WTC11 (cell line): ENCODE measurements at regions not wholly inside any gene's neighbourhood (a gene's known extent, or its start where the extent isn't known, plus 50 kb on each side); places are given as distances from the start of the nearest gene placed in this dataset.

Source experiments
- ATAC-seq: fragments of 200-7000 bp; cut with Tn5 transposase; 2 replicates; pipeline ENCODE4 v1.10.0; 2021; ENCODE audit warnings: mild to moderate bottlenecking, moderate library complexity
- CTCF ChIA-PET: fragments of 300-600 bp; sonication (Branson Sonifier 250); formaldehyde crosslinking; loops from one replicate; lab custom pipeline; 2021; ENCODE audit warnings: antibody characterized with exemption; lab: Charles Lee
- POLR2A ChIA-PET: fragments of 350-600 bp; sonication (Branson Sonifier 250); formaldehyde crosslinking; loops from one replicate; lab custom pipeline; 2021; ENCODE audit warnings: antibody characterized with exemption; lab: Charles Lee
- DNase-seq: peaks from one replicate; pipeline ENCODE4 v3.0.0; 2021; ENCODE audit warnings: low spot score
- H3K27ac Mint-ChIP-seq: 2 replicates; pipeline ENCODE4 v1.8.0; 2021; ENCODE audit warnings: mixed read lengths
- H3K27me3 Mint-ChIP-seq: 2 replicates; pipeline ENCODE4 v1.8.0; 2021; ENCODE audit warnings: low read depth, mild to moderate bottlenecking, moderate library complexity, mixed read lengths
- H3K36me3 Mint-ChIP-seq: 2 replicates; pipeline ENCODE4 v1.8.0; 2021; ENCODE audit warnings: mixed read lengths
- H3K4me1 Mint-ChIP-seq: 2 replicates; pipeline ENCODE4 v1.8.0; 2022; ENCODE audit warnings: mixed read lengths
- H3K4me3 Mint-ChIP-seq: 2 replicates; pipeline ENCODE4 v1.8.0; 2021; ENCODE audit warnings: mild to moderate bottlenecking, moderate library complexity, mixed read lengths
- H3K9me3 Mint-ChIP-seq: 2 replicates; pipeline ENCODE4 v1.8.0; 2021; ENCODE audit warnings: mixed read lengths
- ATF1 ChIP-seq: sonication (generic); formaldehyde crosslinking; IDR thresholded peaks from 2 replicates; pipeline ENCODE4 v1.8.1; 2023; ENCODE audit warnings: mild to moderate bottlenecking, moderate library complexity, missing genetic modification reagents
- CREM ChIP-seq: sonication (generic); formaldehyde crosslinking; IDR thresholded peaks from 2 replicates; pipeline ENCODE4 v1.8.1; 2022; ENCODE audit warnings: mild to moderate bottlenecking, missing genetic modification reagents, moderate library complexity
- E2F5 ChIP-seq: sonication (generic); formaldehyde crosslinking; IDR thresholded peaks from 2 replicates; pipeline ENCODE4 v1.8.1; 2022; ENCODE audit warnings: mild to moderate bottlenecking, moderate library complexity, missing genetic modification reagents
- ELF4 ChIP-seq: sonication (generic); formaldehyde crosslinking; IDR thresholded peaks from 2 replicates; pipeline ENCODE4 v1.8.1; 2022; ENCODE audit warnings: low read depth, mild to moderate bottlenecking, moderate library complexity, missing genetic modification reagents
- FOXJ3 ChIP-seq: sonication (generic); formaldehyde crosslinking; IDR thresholded peaks from 2 replicates; pipeline ENCODE4 v1.9.0; 2021; ENCODE audit warnings: missing genetic modification reagents, mild to moderate bottlenecking, borderline replicate concordance
- FOXP4 ChIP-seq: sonication (generic); formaldehyde crosslinking; IDR thresholded peaks from 2 replicates; pipeline ENCODE4 v1.8.0; 2022; ENCODE audit warnings: mild to moderate bottlenecking, missing genetic modification reagents
- GTF2I ChIP-seq: fragments of 250-450 bp; sonication (Bioruptor Pico); conservative IDR thresholded peaks from 2 replicates; pipeline ENCODE4 v1.4.0; 2021; ENCODE audit warnings: mild to moderate bottlenecking
- HMGA2 ChIP-seq: fragments of 250-450 bp; sonication (Bioruptor Pico); IDR thresholded peaks from 2 replicates; pipeline ENCODE4 v1.4.0; 2021; ENCODE audit warnings: mild to moderate bottlenecking, moderate library complexity
- JAZF1 ChIP-seq: fragments of 250-450 bp; sonication (Bioruptor Pico); IDR thresholded peaks from 2 replicates; pipeline ENCODE4 v1.9.0; 2021; ENCODE audit warnings: moderate library complexity, mild to moderate bottlenecking, inconsistent platforms
- JUN ChIP-seq: sonication (generic); formaldehyde crosslinking; IDR thresholded peaks from 2 replicates; pipeline ENCODE4 v1.8.0; 2023; ENCODE audit warnings: mild to moderate bottlenecking, missing genetic modification reagents
- KAT7 ChIP-seq: sonication (generic); formaldehyde crosslinking; IDR thresholded peaks from 2 replicates; pipeline ENCODE4 v1.8.1; 2023; ENCODE audit warnings: missing genetic modification reagents, mild to moderate bottlenecking, borderline replicate concordance
- NFE2L1 ChIP-seq: sonication (generic); formaldehyde crosslinking; IDR thresholded peaks from 2 replicates; pipeline ENCODE4 v1.8.1; 2023; ENCODE audit warnings: missing genetic modification reagents
- NFYB ChIP-seq: sonication (generic); formaldehyde crosslinking; conservative IDR thresholded peaks from 2 replicates; pipeline ENCODE4 v1.8.0; 2022; ENCODE audit warnings: low read depth, missing genetic modification reagents
- NR3C1 ChIP-seq: sonication (generic); formaldehyde crosslinking; conservative IDR thresholded peaks from 2 replicates; pipeline ENCODE4 v1.8.1; 2023; ENCODE audit warnings: low read depth, mild to moderate bottlenecking, missing genetic modification reagents
- SMAD3 ChIP-seq: sonication (generic); formaldehyde crosslinking; IDR thresholded peaks from 2 replicates; pipeline ENCODE4 v1.8.0; 2022; ENCODE audit warnings: missing genetic modification reagents, mild to moderate bottlenecking, borderline replicate concordance
- SOX15 ChIP-seq: fragments of 250-450 bp; sonication (Bioruptor Pico); IDR thresholded peaks from 2 replicates; pipeline ENCODE4 v1.9.0; 2021; ENCODE audit warnings: mild to moderate bottlenecking
- ZNF416 ChIP-seq: fragments of 250-450 bp; sonication (Bioruptor Pico); IDR thresholded peaks from 2 replicates; pipeline ENCODE4 v1.9.0; 2021; ENCODE audit warnings: mild to moderate bottlenecking, inconsistent platforms
- ZNF532 ChIP-seq: fragments of 250-450 bp; sonication (Bioruptor Pico); IDR thresholded peaks from 2 replicates; pipeline ENCODE4 v1.9.0; 2021; ENCODE audit warnings: mild to moderate bottlenecking, borderline replicate concordance
- TF ChIP-seq, protein P1 (sequence below): sonication (generic); formaldehyde crosslinking; IDR thresholded peaks from 2 replicates; pipeline ENCODE4 v1.8.0; 2023; ENCODE audit warnings: missing genetic modification reagents
- TF ChIP-seq, protein P2 (sequence below): fragments of 250-450 bp; sonication (Bioruptor Pico); IDR thresholded peaks from 2 replicates; pipeline ENCODE4 v1.8.0; 2021; ENCODE audit warnings: mild to moderate bottlenecking
- TF ChIP-seq, protein P3 (sequence below): sonication (generic); formaldehyde crosslinking; IDR thresholded peaks from 2 replicates; pipeline ENCODE4 v1.8.1; 2023; ENCODE audit warnings: mild to moderate bottlenecking, missing genetic modification reagents, borderline replicate concordance
- TF ChIP-seq, protein P4 (sequence below): sonication (generic); formaldehyde crosslinking; IDR thresholded peaks from 2 replicates; pipeline ENCODE4 v1.8.1; 2022; ENCODE audit warnings: missing genetic modification reagents, borderline replicate concordance
- TF ChIP-seq, protein P5 (sequence below): sonication (generic); formaldehyde crosslinking; IDR thresholded peaks from 2 replicates; pipeline ENCODE4 v1.8.1; 2023; ENCODE audit warnings: mild to moderate bottlenecking, missing genetic modification reagents, moderate library complexity

DNA sequence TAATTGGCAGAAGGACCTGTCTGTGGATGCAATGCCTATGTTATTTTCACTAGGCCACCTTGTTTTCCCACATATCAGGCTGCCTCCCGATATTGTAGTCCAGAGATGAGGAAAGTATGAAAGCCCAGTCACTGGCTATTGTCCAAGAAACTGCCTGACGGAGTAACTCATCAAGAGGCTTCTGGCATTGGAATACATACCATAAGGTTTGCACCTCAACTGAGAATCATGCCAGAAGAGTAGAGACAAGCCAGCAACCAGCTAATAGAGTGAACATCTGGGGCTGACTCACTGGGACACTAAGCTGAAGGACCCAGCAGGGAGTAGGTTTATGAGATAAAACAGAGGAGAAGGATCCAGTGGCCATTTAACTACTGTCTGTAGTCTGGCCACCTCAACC lies 137.2 kb upstream of the FST start (continued):
- TF ChIP-seq JUN (CRISPR knock-in tag) (no peak), GTF2I (CRISPR knock-in tag) (no peak), NFYB (CRISPR knock-in tag) (no peak), NFE2L1 (CRISPR knock-in tag) (no peak), FOXP4 (CRISPR knock-in tag) (no peak), SOX15 (CRISPR knock-in tag) (no peak), ZNF416 (CRISPR knock-in tag) (no peak), SMAD3 (no peak), CREM (no peak), FOXJ3 (CRISPR knock-in tag) (no peak), KAT7 (no peak)
- TF ChIP-seq, protein P1, sequence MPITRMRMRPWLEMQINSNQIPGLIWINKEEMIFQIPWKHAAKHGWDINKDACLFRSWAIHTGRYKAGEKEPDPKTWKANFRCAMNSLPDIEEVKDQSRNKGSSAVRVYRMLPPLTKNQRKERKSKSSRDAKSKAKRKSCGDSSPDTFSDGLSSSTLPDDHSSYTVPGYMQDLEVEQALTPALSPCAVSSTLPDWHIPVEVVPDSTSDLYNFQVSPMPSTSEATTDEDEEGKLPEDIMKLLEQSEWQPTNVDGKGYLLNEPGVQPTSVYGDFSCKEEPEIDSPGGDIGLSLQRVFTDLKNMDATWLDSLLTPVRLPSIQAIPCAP (CRISPR knock-in tag), result no peak
- TF ChIP-seq, protein P2, sequence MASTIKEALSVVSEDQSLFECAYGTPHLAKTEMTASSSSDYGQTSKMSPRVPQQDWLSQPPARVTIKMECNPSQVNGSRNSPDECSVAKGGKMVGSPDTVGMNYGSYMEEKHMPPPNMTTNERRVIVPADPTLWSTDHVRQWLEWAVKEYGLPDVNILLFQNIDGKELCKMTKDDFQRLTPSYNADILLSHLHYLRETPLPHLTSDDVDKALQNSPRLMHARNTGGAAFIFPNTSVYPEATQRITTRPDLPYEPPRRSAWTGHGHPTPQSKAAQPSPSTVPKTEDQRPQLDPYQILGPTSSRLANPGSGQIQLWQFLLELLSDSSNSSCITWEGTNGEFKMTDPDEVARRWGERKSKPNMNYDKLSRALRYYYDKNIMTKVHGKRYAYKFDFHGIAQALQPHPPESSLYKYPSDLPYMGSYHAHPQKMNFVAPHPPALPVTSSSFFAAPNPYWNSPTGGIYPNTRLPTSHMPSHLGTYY, result no peak
- TF ChIP-seq, protein P3, sequence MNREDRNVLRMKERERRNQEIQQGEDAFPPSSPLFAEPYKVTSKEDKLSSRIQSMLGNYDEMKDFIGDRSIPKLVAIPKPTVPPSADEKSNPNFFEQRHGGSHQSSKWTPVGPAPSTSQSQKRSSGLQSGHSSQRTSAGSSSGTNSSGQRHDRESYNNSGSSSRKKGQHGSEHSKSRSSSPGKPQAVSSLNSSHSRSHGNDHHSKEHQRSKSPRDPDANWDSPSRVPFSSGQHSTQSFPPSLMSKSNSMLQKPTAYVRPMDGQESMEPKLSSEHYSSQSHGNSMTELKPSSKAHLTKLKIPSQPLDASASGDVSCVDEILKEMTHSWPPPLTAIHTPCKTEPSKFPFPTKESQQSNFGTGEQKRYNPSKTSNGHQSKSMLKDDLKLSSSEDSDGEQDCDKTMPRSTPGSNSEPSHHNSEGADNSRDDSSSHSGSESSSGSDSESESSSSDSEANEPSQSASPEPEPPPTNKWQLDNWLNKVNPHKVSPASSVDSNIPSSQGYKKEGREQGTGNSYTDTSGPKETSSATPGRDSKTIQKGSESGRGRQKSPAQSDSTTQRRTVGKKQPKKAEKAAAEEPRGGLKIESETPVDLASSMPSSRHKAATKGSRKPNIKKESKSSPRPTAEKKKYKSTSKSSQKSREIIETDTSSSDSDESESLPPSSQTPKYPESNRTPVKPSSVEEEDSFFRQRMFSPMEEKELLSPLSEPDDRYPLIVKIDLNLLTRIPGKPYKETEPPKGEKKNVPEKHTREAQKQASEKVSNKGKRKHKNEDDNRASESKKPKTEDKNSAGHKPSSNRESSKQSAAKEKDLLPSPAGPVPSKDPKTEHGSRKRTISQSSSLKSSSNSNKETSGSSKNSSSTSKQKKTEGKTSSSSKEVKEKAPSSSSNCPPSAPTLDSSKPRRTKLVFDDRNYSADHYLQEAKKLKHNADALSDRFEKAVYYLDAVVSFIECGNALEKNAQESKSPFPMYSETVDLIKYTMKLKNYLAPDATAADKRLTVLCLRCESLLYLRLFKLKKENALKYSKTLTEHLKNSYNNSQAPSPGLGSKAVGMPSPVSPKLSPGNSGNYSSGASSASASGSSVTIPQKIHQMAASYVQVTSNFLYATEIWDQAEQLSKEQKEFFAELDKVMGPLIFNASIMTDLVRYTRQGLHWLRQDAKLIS, result no peak

DNA sequence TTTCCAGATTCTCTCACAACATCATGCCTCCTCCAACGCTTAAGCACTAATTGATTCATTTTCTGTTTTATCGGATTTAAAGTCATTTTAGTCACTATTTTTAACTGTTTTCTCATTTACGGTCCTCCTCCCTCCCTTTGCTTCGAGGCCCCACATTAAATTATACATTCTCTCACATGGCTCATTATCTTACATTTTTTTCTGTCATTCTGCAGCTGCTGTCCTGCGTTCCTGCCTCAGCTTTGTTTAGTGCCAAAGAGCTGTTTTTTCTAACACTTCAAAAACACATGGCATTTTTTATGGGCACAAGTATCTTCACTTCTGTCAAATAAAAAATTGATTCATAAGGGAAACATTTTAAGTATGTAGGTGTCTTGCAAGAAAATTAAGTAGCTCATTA lies 130.1 kb upstream of the FST start:
- no peaks in the 10 kb centered on the region for H3K36me3 Mint-ChIP-seq
- POLR2A ChIA-PET, result no interaction called here
- DNase-seq, result no peak
- no peak overlapping the region for H3K4me3 Mint-ChIP-seq
- no peak for ATAC-seq
- CTCF ChIA-PET, result no interaction called here
- H3K27me3 Mint-ChIP-seq, result no peaks in the 10 kb centered on the region; the same call in 1 of the 2 replicates
- peaks cover 17% of the 10 kb centered on the region; the same call in 1 of the 2 replicates for H3K9me3 Mint-ChIP-seq
- H3K4me1 Mint-ChIP-seq, result peaks cover 16% of the 10 kb centered on the region
- no peak overlapping the region for H3K27ac Mint-ChIP-seq
- TF ChIP-seq NR3C1 (CRISPR knock-in tag), result no peak
- TF ChIP-seq ELF4 (CRISPR knock-in tag), result no peak
- TF ChIP-seq, protein P4, sequence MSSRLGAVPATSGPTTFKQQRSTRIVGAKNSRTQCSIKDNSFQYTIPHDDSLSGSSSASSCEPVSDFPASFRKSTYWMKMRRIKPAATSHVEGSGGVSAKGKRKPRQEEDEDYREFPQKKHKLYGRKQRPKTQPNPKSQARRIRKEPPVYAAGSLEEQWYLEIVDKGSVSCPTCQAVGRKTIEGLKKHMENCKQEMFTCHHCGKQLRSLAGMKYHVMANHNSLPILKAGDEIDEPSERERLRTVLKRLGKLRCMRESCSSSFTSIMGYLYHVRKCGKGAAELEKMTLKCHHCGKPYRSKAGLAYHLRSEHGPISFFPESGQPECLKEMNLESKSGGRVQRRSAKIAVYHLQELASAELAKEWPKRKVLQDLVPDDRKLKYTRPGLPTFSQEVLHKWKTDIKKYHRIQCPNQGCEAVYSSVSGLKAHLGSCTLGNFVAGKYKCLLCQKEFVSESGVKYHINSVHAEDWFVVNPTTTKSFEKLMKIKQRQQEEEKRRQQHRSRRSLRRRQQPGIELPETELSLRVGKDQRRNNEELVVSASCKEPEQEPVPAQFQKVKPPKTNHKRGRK (CRISPR knock-in tag), result no peak
- TF ChIP-seq FOXJ3 (CRISPR knock-in tag), result no peak
- TF ChIP-seq E2F5 (CRISPR knock-in tag), result no peak
- no peak for TF ChIP-seq ATF1 (CRISPR knock-in tag)
- TF ChIP-seq, protein P5, sequence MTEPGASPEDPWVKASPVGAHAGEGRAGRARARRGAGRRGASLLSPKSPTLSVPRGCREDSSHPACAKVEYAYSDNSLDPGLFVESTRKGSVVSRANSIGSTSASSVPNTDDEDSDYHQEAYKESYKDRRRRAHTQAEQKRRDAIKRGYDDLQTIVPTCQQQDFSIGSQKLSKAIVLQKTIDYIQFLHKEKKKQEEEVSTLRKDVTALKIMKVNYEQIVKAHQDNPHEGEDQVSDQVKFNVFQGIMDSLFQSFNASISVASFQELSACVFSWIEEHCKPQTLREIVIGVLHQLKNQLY (CRISPR knock-in tag), result no peak
- TF ChIP-seq ZNF532 (CRISPR knock-in tag), result no peak
- no peak for TF ChIP-seq HMGA2
- TF ChIP-seq KAT7, result no peak
- no peak for TF ChIP-seq JAZF1
